ENCODE measurements at regions not wholly inside any gene's neighbourhood (a gene's known extent, or its start where the extent isn't known, plus 50 kb on each side); places are given as distances from the start of the nearest gene placed in this dataset.
"Not testable (repeated sequence)": the region's sequence is repeated elsewhere in the genome, so short reads cannot be mapped to it uniquely, and the experiment has no call there.

DNA sequence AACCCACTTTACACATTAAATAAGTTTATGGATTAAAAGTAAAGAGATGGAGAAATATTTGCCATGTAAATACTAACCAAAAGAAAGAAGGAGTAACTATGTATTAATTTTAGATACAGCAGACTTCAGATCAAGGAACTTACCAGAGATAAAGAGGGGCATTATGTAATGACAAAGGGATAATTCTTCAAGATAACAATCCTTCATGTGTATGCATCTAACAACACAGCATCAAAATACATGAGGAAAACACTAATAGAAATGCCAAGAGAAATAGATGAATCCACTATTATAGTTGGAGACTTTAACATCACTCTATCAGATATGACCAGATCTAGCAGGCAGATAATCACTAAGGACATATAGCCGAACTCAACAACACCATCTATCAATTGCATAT is 149.8 kb upstream of the ANKRD55 start:
- Histone ChIP-seq H3K4me1 (ENCODE audit: control insufficient read depth in 1 of 2, insufficient read depth in 1 of 2, low read depth in 1 of 2, low read length in 1 of 2) (peaks cover 9 to 10% of the 10 kb centered on the region in 2 experiments), H3K4me3 (ENCODE audit: low read depth in 1 of 2, low read length in 1 of 2) (no peak overlapping the region), H3K27ac (no peak overlapping the region), H3K27me3 (no peaks in the 10 kb centered on the region), H3K9me3 (no peaks in the 10 kb centered on the region), H3K36me3 (no peaks in the 10 kb centered on the region)
- TF ChIP-seq, protein P1, sequence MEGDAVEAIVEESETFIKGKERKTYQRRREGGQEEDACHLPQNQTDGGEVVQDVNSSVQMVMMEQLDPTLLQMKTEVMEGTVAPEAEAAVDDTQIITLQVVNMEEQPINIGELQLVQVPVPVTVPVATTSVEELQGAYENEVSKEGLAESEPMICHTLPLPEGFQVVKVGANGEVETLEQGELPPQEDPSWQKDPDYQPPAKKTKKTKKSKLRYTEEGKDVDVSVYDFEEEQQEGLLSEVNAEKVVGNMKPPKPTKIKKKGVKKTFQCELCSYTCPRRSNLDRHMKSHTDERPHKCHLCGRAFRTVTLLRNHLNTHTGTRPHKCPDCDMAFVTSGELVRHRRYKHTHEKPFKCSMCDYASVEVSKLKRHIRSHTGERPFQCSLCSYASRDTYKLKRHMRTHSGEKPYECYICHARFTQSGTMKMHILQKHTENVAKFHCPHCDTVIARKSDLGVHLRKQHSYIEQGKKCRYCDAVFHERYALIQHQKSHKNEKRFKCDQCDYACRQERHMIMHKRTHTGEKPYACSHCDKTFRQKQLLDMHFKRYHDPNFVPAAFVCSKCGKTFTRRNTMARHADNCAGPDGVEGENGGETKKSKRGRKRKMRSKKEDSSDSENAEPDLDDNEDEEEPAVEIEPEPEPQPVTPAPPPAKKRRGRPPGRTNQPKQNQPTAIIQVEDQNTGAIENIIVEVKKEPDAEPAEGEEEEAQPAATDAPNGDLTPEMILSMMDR (IDR thresholded peaks at IDR 0.05) = no peak

DNA sequence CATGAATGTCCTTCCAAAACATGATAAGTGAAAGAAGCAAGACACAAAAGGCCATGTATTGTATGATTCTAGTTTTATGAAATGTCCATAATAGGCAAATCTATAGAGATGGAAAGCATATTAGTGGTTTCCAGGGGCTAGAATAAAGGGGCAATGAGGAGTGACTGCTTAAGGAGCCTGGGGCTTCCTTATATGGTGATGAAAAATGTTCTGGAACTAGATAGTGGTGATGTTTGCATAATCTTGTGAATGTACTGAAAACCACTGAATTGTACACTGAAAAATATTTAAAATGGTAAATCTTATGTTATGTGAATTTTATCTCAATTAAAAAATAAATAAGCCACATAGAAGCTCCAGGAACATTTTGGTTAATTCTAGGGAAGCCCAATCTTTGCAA is 144.4 kb upstream of the ANKRD55 start:
- no peak overlapping the region for H3K4me3 ChIP-seq (ENCODE audit: low read depth in 1 of 2, low read length in 1 of 2)
- H3K4me1 ChIP-seq (ENCODE audit: control insufficient read depth in 1 of 2, insufficient read depth in 1 of 2, low read depth in 1 of 2, low read length in 1 of 2) = no peaks in the 10 kb centered on the region
- H3K36me3 ChIP-seq = no peaks in the 10 kb centered on the region
- H3K27ac ChIP-seq = no peak overlapping the region
- H3K9me3 ChIP-seq = no peaks in the 10 kb centered on the region
- H3K27me3 ChIP-seq = no peaks in the 10 kb centered on the region
- TF ChIP-seq, protein P1 (IDR thresholded peaks at IDR 0.05) = no peak

DNA sequence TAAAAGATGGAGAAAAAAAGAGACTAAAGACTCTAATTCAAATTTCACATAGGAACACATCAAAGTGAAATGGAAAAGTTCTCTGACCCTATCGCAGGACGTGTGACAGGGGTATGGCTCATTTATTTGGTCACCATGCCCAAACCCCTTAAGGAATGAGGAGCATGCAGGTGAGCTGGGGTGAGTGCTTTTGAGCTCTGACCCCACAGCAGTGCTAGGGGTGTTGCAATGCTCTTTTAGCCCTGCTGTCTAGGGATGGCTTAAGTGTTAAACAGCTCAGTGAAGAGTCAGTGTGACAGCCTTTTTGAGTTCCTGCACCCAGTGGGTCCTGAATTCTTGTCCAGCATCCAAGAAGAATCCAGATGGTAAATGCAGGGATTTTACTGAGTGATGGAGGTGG is 143.0 kb upstream of the ANKRD55 start:
- H3K27ac ChIP-seq = no peak overlapping the region
- no peaks in the 10 kb centered on the region for H3K4me1 ChIP-seq (ENCODE audit: control insufficient read depth in 1 of 2, insufficient read depth in 1 of 2, low read depth in 1 of 2, low read length in 1 of 2)
- H3K4me3 ChIP-seq (ENCODE audit: low read depth in 1 of 2, low read length in 1 of 2) = no peak overlapping the region
- H3K9me3 ChIP-seq = no peaks in the 10 kb centered on the region
- H3K27me3 ChIP-seq = no peaks in the 10 kb centered on the region
- H3K36me3 ChIP-seq = no peaks in the 10 kb centered on the region
- TF ChIP-seq, protein P1 (IDR thresholded peaks at IDR 0.05) = no peak

DNA sequence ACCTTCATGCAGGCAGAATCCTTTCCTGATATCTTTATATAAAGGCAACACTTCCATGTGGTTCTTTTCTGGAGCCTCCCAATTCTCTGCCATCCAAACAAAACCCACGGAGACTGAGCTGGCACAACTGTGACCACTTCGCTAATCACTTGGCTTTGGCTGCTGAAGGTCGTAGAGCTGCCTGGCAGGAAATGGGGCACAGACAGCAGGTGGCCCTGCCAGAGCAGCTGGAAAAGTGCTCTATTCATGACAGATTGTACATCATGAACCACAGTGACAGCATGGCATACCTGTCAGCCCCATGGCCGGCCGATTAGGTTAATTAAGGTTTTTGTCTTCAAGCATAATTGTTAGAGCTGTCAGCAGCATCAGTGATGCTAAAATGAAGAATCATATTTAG is 141.9 kb upstream of the ANKRD55 start:
- TF ChIP-seq, protein P1 (IDR thresholded peaks at IDR 0.05) = no peak
- no peaks in the 10 kb centered on the region for H3K9me3 ChIP-seq
- H3K27ac ChIP-seq = no peak overlapping the region
- H3K36me3 ChIP-seq = no peaks in the 10 kb centered on the region
- H3K4me1 ChIP-seq (ENCODE audit: control insufficient read depth in 1 of 2, insufficient read depth in 1 of 2, low read depth in 1 of 2, low read length in 1 of 2) = no peaks in the 10 kb centered on the region
- no peaks in the 10 kb centered on the region for H3K27me3 ChIP-seq
- no peak overlapping the region for H3K4me3 ChIP-seq (ENCODE audit: low read depth in 1 of 2, low read length in 1 of 2)

DNA sequence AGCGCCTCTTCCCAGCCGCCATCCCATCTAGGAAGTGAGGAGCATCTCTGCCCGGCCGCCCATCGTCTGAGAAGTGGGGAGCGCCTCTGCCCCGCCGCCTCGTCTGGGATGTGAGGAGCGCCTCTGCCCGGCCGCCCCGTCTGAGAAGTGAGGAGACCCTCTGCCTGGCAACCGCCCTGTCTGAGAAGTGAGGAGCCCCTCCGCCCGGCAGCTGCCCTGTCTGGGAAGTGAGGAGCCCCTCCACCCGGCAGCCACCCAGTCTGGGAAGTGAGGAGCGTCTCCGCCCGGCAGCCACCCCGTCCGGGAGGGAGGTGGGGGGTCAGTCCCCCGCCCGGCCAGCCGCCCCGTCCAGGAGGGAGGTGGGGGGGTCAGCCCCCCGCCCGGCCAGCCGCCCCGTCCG is 139.4 kb upstream of the ANKRD55 start:
- H3K27ac ChIP-seq; H3K4me3 ChIP-seq (ENCODE audit: low read depth in 1 of 2, low read length in 1 of 2); H3K9me3 ChIP-seq; H3K27me3 ChIP-seq; H3K36me3 ChIP-seq; H3K4me1 ChIP-seq (ENCODE audit: control insufficient read depth in 1 of 2, insufficient read depth in 1 of 2, low read depth in 1 of 2, low read length in 1 of 2): not testable (repeated sequence)

DNA sequence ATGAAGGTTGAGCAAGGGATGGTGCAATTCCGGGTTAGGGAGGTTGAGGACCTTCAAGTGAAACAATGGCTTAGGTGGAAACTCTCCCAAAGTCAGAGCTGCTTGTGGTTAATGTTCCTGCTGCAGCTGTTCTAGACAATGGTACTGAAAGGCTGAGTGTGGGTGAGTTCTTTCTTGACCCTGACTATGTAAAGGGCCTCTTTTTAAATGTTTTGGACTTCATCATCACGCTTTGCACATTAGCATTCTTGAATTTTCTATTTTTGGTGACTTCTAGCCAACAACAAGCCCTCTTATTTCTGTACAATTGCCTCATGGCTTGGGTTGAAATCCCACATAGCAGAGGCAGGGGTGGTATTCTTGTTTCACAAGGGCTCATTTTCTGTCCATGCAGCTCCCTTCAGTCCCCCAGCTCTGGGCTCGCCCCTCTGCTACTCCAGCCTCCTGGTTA is 136.3 kb upstream of the ANKRD55 start:
- no peaks in the 10 kb centered on the region for H3K36me3 ChIP-seq
- no peaks in the 10 kb centered on the region for H3K4me1 ChIP-seq (ENCODE audit: control insufficient read depth in 1 of 2, insufficient read depth in 1 of 2, low read depth in 1 of 2, low read length in 1 of 2)
- no peak overlapping the region for H3K27ac ChIP-seq
- TF ChIP-seq, protein P1 (IDR thresholded peaks at IDR 0.05) = no peak
- no peaks in the 10 kb centered on the region for H3K27me3 ChIP-seq
- H3K4me3 ChIP-seq (ENCODE audit: low read depth in 1 of 2, low read length in 1 of 2) = no peak overlapping the region
- H3K9me3 ChIP-seq = no peaks in the 10 kb centered on the region

Measured in neutrophil (primary cell).